Pancreas (tissue), 10 donors: ENCODE measurements at regions not wholly inside any gene's neighbourhood (a gene's known extent, or its start where the extent isn't known, plus 50 kb on each side); places are given as distances from the start of the nearest gene placed in this dataset.
"Not testable (repeated sequence)": the region's sequence is repeated elsewhere in the genome, so short reads cannot be mapped to it uniquely, and the experiment has no call there.

Experiments
- ATAC-seq, 4 donors: fragments of 200-7000 bp; cut with Tn5 transposase; one replicate each; pipeline versions ENCODE4 v1.8.0 to v1.9.1; 2020; ENCODE audit warnings: mild to moderate bottlenecking in 4 of 4, moderate library complexity in 4 of 4
- DNase-seq, 6 donors: peaks; one replicate each; pipeline ENCODE4 v3.0.0-alpha.2; 2020
- FAIRE-seq: peaks from 2 replicates; lab custom pipeline; 2012; peaks lifted over from hg19 to GRCh38; lab: Jason Lieb, UNC
- H3K27ac ChIP-seq, 4 donors: fragments of 200-600 bp; sonication (generic); 1 replicate in 3 of 4; 2 replicates in 1 of 4; pipeline versions ENCODE4 v1.5.0 to v1.8.0; 2020
- H3K27me3 ChIP-seq, 4 donors: fragments of 200-600 bp; one replicate each; pipeline ENCODE4 v1.8.0; 2021
- H3K36me3 ChIP-seq, 3 donors: fragments of 200-600 bp; sonication (generic) in 1 of 3; one replicate each; pipeline versions ENCODE4 v1.5.0 to v1.8.0; 2020 to 2021
- H3K4me1 ChIP-seq, 3 donors: fragments of 200-600 bp; one replicate each; pipeline ENCODE4 v1.8.0; 2021
- H3K4me3 ChIP-seq, 4 donors: fragments of 200-600 bp; sonication (generic) in 2 of 4; one replicate each; pipeline versions ENCODE4 v1.5.0 to v1.8.0; 2020 to 2021
- H3K9me3 ChIP-seq, 4 donors: fragments of 200-600 bp; one replicate each; pipeline ENCODE4 v1.8.0; 2021
- WGBS, 2 donors: extraction: QIAGEN DNeasy Blood & Tissue Kit; methylation state at CpG; one replicate each; pipeline ENCODE4 v1.1.7; 2013; 5-methylcytosine and 5-hydroxymethylcytosine counted together
- intact Hi-C, 3 donors: fragments of 100-400 bp; cut with DNase I; formaldehyde crosslinking; loops; one replicate each; pipeline versions ENCODE4 v1.11.1 to v1.14.2; 2022
- donor health status: healthy with polysubstance abuse.
- donor health status: DM: no; HTN: no; CAD: no; lungs with moderate emphysema.
- donor health status: DM: no; HTN: no; CAD: no.
- donor health status: control.
- donor health status: control.
- donor health status: Bipolar disorder and iron deficiency.
- donor health status: DM: yes; HTN: yes; CAD: no.
- donor health status: DM: no; HTN: no; CAD: no.
- donor health status: DM: no; HTN: no; CAD: no.
- donor health status: DM: yes; HTN: yes; CAD: no.

GRCh38 chr16:21508661-21509436 is 90.5 kb upstream of the METTL9 start:
- H3K4me1 ChIP-seq = peaks cover 6 to 11% (median 7%) of the 10 kb centered on the region in 3 donors
- H3K4me3 ChIP-seq, FAIRE-seq, H3K9me3 ChIP-seq, H3K36me3 ChIP-seq, ATAC-seq, H3K27me3 ChIP-seq, intact Hi-C loops: not testable (repeated sequence)
- H3K27ac ChIP-seq = peak overlapping the region in 1 of 4 donors; percentile 7
- 79 to 80% methylated on average over 17 of the region's 17 CpGs for WGBS, 2 donors
- peak in 3 of 6 donors; percentile 2 to 30 (median 14) for DNase-seq

- not testable (repeated sequence) for FAIRE-seq
- H3K27ac ChIP-seq = peak overlapping the region in 2 of 4 donors; percentile 7 to 9
- whole genome bisulfite sequencing, 2 donors = 69 to 75% methylated on average over 10 of the region's 10 CpGs
Measured at GRCh38 chr16:21509437-21510086, 89.8 kb upstream of the METTL9 start.

GRCh38 chr16:21510869-21511255 is 88.5 kb upstream of the METTL9 start:
- intact Hi-C loops, H3K36me3 ChIP-seq, FAIRE-seq, H3K9me3 ChIP-seq, H3K27me3 ChIP-seq, ATAC-seq, H3K27ac ChIP-seq, H3K4me3 ChIP-seq: not testable (repeated sequence)
- WGBS, 2 donors = 90 to 94% methylated on average over 4 of the region's 4 CpGs
- H3K4me1 ChIP-seq = peaks cover 11 to 18% (median 15%) of the 10 kb centered on the region in 3 donors
- peak in 1 of 6 donors; percentile 11 for DNase-seq

More at GRCh38 chr16:21509437-21510086, 89.8 kb upstream of the METTL9 start:
- DNase-seq = peak in 2 of 6 donors; percentile 23 to 73
- H3K4me3 ChIP-seq, H3K27me3 ChIP-seq, H3K9me3 ChIP-seq, H3K36me3 ChIP-seq, intact Hi-C loops: not testable (repeated sequence)
- H3K4me1 ChIP-seq = peaks cover 11 to 16% (median 11%) of the 10 kb centered on the region in 3 donors
- peak in 3 of 4 donors; percentile 2 to 19 (median 14) for ATAC-seq

GRCh38 chr16:21511315-21512210 is 87.8 kb upstream of the METTL9 start:
- DNase-seq = peak in 4 of 6 donors; percentile 21 to 84 (median 36)
- H3K4me1 ChIP-seq = peaks cover 11 to 18% (median 15%) of the 10 kb centered on the region in 3 donors
- 79 to 80% methylated on average over 29 of the region's 29 CpGs for WGBS, 2 donors
- intact Hi-C loops, H3K9me3 ChIP-seq, FAIRE-seq, H3K36me3 ChIP-seq, H3K27ac ChIP-seq, H3K27me3 ChIP-seq, H3K4me3 ChIP-seq: not testable (repeated sequence)
- ATAC-seq = peak in 2 of 4 donors; percentile 16 to 24

- Histone ChIP-seq H3K4me1 (peaks cover 11 to 15% (median 15%) of the 10 kb centered on the region in 3 donors), H3K27ac (peak overlapping the region in 1 of 4 donors; percentile 22)
- H3K4me3 ChIP-seq, FAIRE-seq, H3K27me3 ChIP-seq, intact Hi-C loops, ATAC-seq, H3K9me3 ChIP-seq, H3K36me3 ChIP-seq: not testable (repeated sequence)
- WGBS, 2 donors = 77 to 81% methylated on average over 19 of the region's 20 CpGs
- DNase-seq = peak in 3 of 6 donors; percentile 15 to 78 (median 31)
Measured at GRCh38 chr16:21512280-21513192, 86.8 kb upstream of the METTL9 start.

- ATAC-seq, intact Hi-C loops, H3K27me3 ChIP-seq, H3K4me3 ChIP-seq, H3K9me3 ChIP-seq, H3K36me3 ChIP-seq, FAIRE-seq: not testable (repeated sequence)
- Histone ChIP-seq H3K4me1 (peaks cover 11 to 15% (median 15%) of the 10 kb centered on the region in 3 donors), H3K27ac (peak overlapping the region in 2 of 4 donors; percentile 33 to 35)
- DNase-seq = peak in 3 of 6 donors; percentile 31 to 80 (median 35)
- WGBS, 2 donors = 33 to 45% methylated on average over 9 of the region's 9 CpGs
Measured at GRCh38 chr16:21513337-21513741, 86.0 kb upstream of the METTL9 start.

GRCh38 chr16:21513812-21514473 is 85.4 kb upstream of the METTL9 start:
- H3K4me3 ChIP-seq, H3K36me3 ChIP-seq, H3K27me3 ChIP-seq, intact Hi-C loops, H3K9me3 ChIP-seq, FAIRE-seq: not testable (repeated sequence)
- DNase-seq = peak in 4 of 6 donors; percentile 25 to 78 (median 46)
- Histone ChIP-seq H3K27ac (peak overlapping the region in 3 of 4 donors; percentile 17 to 39 (median 35)), H3K4me1 (peaks cover 11 to 15% (median 15%) of the 10 kb centered on the region in 3 donors)
- ATAC-seq = peak in 3 of 4 donors; percentile 8 to 20 (median 16)
- WGBS, 2 donors = 64 to 66% methylated on average over 18 of the region's 18 CpGs

- H3K4me3 ChIP-seq, H3K27me3 ChIP-seq, H3K9me3 ChIP-seq, intact Hi-C loops, FAIRE-seq, ATAC-seq, H3K36me3 ChIP-seq: not testable (repeated sequence)
- WGBS, 2 donors = 83% methylated on average over 14 of the region's 14 CpGs
- peaks cover 11 to 15% (median 15%) of the 10 kb centered on the region in 3 donors for H3K4me1 ChIP-seq
- H3K27ac ChIP-seq = peak overlapping the region in 1 of 4 donors; percentile 39
- DNase-seq = peak in 1 of 6 donors; percentile 17
Measured at GRCh38 chr16:21514474-21514840, 84.9 kb upstream of the METTL9 start.

GRCh38 chr16:21516705-21517040 is 82.7 kb upstream of the METTL9 start:
- intact Hi-C loops, H3K27me3 ChIP-seq, H3K27ac ChIP-seq, FAIRE-seq, ATAC-seq, H3K36me3 ChIP-seq, H3K9me3 ChIP-seq, DNase-seq, H3K4me3 ChIP-seq: not testable (repeated sequence)
- H3K4me1 ChIP-seq = peaks cover 11 to 15% (median 12%) of the 10 kb centered on the region in 3 donors
- WGBS, 2 donors = 70 to 78% methylated on average over 8 of the region's 9 CpGs

- peak in 1 of 6 donors; percentile 2 for DNase-seq
- H3K4me3 ChIP-seq, FAIRE-seq: not testable (repeated sequence)
Measured at GRCh38 chr16:21517263-21517662, 82.1 kb upstream of the METTL9 start.

More at GRCh38 chr16:21517263-21517662, 82.1 kb upstream of the METTL9 start:
- 85 to 91% methylated on average over 10 of the region's 10 CpGs for WGBS, 2 donors
- intact Hi-C loops, ATAC-seq, H3K9me3 ChIP-seq, H3K36me3 ChIP-seq, H3K27me3 ChIP-seq: not testable (repeated sequence)
- Histone ChIP-seq H3K27ac (peak overlapping the region in 3 of 4 donors; percentile 38 to 54 (median 52)), H3K4me1 (peaks cover 11 to 15% (median 12%) of the 10 kb centered on the region in 3 donors)
